AG08395 (cell line): ENCODE measurements at regions not wholly inside any gene's neighbourhood (a gene's known extent, or its start where the extent isn't known, plus 50 kb on each side); places are given as distances from the start of the nearest gene placed in this dataset.
"Not testable (repeated sequence)": the region's sequence is repeated elsewhere in the genome, so short reads cannot be mapped to it uniquely, and the experiment has no call there.

ENCODE experiments used
- DNase-seq: peaks from one replicate; pipeline ENCODE4 v3.0.0; 2012; ENCODE audit warnings: mixed read lengths, low spot score

DNA sequence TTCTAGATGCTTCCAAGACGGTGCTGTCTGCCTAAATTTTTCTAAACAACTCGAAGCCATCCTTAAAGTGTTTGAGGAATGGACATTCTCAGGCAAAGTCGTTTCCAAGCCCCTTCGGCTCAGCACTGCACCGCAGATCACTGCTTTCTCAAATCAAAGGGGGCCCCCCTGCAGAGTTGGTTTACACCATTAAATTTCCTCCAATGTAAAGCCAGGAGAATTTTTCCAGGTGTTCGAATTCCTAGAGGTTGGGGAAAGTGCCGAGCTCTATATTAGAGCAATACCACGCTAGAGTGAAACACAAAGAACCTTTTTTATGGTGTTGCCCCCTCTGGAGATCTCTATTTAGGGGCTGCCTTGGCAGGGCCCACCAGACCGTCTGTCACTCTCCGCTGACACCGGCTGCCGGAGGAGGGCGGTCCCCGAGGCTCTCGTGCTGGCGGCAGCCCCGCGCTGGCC lies 277.9 kb upstream of the NR2F2 start:
- DNase-seq = no peak

DNA sequence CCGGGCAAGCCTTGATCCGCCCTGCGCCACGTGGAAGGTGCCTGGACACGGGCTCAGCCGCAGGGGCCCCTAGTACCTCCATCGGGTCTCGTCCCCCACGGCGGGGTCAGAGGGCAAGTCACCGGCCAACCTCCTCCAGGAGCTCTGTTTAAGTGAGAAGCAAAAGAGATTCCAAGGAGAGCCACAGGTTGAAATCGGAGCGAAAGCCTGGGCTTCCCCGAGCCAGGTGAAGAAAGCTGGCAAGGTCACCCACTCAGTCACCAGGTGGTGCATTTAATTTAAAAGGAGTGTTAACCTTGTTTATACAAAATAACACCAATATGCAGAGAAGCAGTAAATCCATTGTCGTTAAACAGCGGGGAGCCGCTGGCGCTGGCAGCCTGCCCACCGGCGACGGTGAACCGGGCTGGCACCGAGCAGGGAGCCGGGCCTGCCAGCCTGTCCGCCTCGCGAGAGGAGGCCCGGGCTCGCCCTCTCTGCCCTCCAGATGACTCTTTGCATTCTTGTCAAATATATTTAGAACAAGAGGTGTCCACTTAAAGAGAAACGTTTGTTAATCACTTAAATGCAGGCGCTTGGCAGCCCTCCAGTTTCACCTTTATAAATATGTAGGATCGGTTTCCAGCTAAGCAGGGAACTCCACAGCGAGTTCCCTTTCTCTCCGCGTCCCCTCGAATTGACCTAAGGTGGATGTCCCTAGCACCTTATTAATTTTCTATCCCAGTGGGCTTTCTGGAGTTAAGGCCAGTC lies 277.3 kb upstream of the NR2F2 start:
- no peak for DNase-seq

DNA sequence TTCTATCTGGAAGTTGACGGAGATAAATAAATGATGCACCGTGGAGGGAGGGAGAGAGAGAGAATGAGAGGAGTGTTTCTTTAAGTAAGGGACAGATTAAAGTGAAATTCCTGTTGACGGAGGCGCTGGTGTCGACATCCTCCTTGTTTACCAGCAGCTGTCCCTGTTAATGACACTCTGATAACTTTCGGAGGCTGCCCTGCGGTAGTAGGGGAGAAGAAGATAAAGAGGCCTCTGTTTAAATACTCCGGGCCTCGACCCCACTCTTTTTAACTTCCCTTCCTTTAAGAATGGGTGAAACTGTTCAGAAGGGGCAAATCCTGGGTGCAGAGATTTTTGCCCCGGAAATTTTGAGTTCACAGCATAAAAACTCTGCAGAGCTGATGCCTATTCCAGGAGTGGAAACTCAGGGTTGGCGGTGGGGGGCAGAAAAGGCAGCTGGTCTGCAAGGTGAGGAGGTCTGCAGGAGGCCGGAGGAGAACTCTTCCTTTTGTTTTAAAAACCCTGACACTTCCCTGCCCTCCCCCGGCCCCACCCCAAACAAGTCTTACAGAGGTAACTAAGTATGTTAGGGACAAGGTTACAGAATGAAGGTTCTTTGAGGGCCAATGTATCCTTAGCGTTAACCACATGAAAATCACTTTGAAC lies 276.6 kb upstream of the NR2F2 start:
- no peak for DNase-seq

DNA sequence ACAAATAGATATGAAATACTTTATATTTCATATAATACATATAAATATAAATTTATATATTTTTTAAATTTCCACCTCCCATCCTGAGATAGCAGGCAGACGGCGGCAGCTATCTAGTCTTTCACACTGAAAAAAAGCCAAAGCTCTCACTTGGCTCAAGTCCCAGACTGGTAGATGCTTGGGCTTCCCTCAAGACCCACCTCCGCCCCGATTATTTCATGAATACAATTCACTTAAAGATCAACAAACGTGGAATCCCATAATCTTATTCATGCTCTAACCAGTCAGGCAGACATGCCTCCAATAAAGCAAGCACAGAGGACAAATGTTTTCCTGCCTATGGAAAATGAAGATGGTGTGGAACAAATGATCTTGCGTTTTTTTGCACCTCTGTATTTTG lies 275.9 kb upstream of the NR2F2 start:
- DNase-seq = no peak

DNA sequence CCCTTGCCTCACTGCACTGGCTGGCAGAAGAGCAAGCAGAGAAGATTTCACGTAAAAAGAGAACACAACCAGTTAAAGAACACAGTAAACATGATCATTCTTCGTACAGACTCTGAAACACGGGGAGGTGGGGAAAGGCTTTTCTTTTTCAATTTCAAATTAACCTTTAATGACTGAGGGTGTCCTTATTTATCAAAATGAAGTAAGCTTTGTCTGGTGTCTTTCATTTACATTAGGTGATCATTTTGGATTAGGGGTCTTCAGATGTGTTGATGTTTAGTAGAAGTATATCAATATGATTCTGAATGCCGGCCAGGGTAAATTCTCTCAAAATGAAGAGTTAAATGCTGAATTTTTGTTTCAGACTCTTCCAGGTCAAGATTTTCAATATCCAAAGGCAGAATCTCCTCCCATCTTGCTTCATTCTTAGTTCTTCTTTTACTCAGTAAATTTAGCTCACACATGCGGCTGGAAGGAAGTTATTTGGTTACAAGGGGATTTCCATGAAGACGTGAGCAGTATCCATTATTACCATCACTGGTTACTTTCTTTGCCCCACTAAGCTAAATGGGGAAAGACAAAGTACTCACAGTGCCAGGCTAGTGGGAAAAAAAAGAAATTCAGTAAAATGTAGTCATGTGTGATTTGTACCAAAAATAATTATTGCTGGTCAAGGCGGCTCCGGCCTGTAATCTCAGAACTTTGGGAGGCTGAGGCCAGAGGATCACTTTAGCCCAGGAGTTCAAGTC lies 272.2 kb upstream of the NR2F2 start:
- no peak for DNase-seq

DNA sequence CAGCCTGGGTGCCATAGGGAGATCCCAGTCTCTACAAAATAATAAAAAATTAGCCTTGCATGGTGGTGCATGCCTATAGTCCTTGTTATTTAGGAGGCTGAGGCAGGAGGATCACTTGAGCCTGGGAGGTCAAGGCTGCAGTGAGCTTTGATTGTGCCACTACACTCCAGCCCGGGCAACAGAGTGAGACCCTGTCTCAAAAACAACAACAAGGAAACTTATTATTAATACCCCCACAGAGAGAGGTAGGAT lies 271.7 kb upstream of the NR2F2 start:
- DNase-seq = not testable (repeated sequence)

DNA sequence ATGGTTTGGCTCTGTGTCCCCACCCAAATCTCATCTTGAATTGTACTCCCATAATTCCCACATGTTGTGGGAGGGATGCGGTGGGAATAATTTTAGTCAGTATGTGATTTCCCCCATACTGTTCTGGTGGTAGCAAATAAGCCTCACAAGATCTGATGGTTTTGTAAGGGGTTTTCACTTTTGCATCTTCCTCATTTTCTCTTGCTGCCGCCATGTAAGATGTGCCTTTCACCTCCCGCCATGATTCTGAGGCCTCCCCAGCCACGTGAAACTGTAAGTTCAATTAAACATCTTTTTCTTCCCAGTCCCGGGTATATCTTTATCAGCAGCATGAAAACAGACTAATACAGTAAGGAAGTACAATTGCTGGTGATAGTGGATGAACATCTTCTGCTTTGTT lies 269.9 kb upstream of the NR2F2 start:
- not testable (repeated sequence) for DNase-seq

DNA sequence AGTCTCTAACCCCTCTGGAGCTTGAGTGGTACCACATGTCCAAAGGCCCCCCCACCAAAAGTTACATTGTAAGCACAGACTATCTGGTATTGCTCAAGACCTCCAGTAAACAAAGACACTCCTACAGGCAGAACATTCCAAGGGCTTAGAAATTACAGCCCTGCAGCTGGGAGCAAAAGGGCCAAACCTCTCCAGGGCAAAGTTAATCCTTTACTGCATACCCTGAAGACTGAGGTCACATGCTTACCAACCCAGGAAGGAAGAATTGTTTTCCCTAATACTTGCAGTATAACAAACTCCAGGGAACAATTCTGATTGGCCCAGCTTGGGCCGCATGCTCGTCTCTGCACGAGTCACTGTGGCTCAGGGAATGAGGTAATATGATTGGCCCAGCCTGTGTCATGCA lies 266.1 kb upstream of the NR2F2 start:
- DNase-seq = peak; percentile 5

DNA sequence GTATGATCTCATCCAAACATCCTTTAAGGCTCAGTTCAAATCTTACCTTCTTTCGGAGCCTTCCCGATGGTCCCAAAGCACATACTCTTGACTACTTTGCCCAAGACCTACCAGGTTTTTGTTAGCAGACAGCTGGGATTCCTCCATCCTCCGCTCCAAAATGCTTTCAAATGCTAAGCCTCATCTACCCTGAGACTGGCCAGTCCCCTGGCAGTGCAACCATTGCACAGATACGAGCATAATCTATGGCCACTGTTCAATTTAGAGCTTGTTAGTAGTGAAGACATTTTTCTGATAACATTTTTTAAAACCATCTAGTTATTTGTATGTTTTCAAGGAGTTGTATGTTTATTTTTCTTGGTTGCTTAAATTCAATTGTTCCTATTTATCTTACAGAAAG lies 264.4 kb upstream of the NR2F2 start:
- no peak for DNase-seq

DNA sequence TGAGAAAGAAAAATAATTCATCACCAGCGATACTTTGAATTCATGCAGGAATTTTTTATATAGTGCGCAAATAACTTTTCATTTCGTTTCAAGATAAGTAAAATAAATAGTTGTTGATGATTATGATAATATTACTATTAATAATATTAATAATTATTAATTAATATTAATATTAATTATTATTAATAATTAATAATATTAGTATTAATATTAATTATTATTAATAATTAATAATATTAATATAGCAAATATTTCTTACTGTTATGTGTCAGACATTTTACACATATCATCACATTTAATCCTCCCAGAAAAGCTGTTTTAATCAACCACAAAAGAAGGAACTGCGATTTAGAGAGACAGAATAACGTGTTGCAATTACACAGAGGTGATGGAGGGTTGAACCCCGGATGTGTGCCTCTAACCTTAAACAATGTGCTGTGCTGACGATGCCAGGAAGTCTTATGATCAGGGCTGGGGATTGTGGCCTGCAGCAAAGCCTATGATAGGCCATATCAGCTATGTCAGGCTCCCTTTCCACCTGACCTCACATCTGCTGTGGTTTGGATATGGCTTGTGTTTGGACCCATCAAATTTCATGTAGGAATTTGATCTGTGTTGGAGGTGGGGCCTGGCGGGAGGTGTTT lies 263.5 kb upstream of the NR2F2 start:
- no peak for DNase-seq

DNA sequence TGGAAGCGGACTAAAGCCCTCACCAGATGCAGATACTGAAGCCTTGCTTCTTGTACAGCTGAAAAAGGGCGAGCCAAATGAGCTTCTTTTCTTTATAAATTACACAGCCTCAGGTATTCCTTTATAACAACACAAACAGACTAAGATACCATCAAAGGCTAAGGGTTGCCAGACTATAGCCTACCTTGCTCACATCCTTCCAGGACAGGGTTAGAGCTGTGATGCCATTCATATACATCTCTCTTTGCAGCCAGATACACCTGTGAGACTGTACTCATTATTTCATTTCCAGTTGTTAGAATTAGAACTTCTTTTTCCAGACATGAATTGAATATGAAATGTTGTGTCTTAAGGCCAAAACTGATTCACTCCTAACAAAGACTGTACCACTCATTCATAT lies 262.8 kb upstream of the NR2F2 start:
- DNase-seq = no peak

DNA sequence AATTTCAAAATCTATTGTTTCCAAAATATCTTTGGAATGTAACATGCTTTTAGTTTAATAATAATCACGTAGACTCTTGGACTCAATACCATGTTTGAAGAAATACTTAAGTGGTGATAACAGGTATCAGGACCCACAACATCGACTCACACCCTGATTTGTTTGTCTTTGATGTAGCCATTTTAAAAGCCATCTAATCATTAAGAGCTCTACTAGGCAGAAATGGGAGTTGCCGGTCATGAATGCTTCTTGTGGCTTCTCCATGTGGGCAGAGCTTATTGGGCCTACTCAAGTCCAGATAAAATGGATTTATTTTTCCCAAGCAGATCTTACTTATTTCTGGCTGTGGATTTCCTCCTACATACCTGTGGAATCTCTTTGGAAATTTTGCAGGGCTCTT lies 261.6 kb upstream of the NR2F2 start:
- DNase-seq = no peak

DNA sequence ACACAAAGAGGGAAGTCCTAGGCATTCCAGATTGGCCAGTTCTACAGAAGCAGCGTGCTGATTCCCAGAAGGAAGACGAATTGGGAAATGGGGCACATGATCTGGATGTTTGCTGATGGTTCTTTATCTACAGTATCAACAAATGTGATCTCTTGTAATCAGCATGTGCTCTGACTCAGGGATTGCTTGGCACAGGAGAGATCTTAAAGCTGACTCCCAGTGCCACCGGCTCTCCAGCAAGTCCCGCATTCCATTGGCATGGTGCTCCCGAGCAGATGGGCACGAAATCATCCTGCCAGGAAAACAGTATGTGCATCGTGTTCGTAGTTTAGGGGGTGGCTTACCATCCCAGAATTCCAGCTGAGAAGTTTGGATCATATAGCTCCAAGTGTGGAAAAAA lies 259.9 kb upstream of the NR2F2 start:
- DNase-seq = no peak

DNA sequence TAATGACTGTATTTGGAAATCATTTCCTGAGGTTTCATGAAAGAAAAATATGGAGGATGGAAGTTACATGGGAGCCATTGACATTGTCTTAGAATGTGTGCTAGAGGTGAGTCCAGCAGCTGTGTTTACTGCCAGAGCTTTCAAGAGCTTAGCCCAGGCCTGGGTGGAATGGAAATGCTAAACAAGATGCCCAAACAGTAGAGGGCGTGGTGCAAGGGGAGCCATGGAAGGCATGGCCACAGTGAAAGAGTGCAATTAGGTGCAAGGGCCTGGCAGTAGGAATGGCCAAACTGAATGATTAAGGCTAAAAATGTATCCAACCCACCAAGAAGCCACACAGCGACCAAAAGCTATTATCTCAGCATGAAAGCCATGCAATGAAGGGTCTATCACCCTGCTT lies 257.7 kb upstream of the NR2F2 start:
- no peak for DNase-seq

DNA sequence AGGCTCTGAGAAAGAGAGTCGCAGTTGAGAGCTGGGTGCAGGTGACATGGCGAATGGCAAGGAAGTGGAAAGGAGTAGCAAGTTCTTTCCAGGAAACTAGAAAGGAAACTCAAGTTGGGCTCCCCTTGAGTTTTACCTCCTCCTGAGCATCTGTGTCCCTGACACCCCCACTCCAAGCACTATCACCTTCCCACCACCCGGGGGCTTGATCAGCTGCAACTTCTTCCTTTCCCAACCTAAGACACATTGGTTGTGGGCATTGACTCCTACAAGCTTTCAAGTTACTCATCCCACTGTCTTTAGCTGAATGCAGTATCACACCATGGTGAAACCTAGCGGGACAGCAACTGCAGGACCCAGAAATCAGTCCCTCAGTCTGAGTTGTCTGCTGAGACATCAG lies 256.6 kb upstream of the NR2F2 start:
- no peak for DNase-seq

DNA sequence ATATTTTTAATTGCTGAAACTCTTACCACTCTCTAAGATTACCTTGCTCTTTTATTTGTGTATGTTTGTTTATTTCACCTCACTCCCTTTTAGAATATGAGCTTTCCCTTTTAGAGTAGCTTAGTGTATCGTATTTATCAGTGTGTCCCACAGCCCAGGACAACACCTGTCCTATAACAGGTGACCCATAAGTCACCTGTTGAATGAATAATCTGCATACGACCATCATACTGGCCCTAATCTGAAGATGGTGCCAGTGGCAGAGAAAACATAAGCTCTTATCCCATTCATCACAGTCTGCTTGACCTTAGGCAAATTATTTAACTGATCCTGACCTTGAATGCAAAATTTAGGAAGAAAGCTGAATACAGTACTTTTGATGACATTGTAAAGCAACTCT lies 254.6 kb upstream of the NR2F2 start:
- no peak for DNase-seq

DNA sequence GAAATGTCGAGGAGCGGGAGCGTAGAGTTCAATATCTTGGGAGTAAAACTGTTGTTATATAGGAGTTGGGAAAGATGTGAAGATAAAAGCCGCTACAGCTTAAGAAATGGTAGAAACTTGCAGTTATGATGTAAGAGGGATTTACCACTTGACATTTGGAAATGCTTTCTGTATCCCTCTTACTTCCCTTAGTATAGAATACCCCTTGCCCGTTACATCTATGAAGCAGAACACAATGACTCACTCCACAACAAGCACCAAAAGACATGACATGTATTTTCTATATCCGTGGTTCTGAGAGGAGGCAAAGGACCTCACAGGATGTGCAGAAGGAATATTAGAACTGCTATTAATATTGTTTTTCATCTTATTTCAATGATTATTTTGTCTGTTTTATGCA lies 254.2 kb upstream of the NR2F2 start:
- DNase-seq = no peak

DNA sequence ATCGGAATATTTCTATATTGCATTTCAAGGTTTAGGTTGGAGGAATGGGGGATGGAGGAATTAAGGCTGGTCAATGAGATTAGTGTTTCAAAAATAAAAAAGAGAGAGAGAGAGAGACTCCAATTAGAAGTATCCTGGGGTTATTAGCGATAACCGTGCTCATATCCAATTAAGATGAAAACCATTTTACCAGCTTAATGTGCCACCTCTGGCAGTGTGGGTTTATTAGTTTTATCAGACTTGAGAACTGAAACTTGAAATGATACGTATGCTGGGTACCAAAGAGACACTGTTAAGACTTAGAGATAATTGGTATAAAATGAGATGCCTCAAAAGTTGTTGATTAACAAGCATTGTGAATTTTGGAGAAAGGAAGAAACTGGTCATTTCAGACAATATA lies 251.5 kb upstream of the NR2F2 start:
- DNase-seq = no peak

DNA sequence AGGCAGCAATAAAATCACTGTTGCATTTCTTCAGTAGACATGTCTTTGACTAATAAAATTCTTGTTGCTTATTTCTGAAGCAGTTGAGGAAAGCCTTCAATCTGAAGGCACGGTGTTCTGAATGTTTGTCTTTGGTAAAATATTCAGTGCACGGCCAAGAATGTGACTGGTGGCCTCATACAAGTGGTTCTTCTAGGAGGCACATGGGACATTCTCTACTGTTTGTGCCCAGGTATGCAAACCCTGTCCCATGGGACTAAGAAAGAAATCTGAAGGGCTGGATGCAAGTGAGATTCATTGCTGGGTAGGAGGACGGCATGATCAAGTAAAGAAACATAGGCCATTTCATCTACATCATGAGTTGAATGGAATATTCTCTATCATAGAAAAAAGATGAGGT lies 250.6 kb upstream of the NR2F2 start:
- DNase-seq = no peak

DNA sequence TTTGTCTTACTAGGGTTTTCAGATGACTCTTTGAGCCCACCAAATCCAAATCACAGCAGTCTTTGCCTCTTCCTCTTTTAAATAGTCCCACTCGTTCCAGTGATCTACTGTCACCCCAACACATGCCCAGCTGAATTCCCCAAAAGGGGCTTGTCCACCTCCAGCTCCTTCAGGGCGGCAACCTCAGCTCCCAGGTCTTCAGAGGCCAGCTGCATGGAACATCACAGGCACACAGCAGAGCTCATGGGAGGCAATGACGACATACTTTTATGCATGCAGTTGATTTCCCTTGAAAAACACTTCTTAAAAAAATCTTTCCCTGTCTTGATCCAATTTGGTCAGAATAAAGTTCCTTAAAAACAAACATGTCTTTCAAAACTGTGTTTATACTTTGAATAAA lies 244.3 kb upstream of the NR2F2 start:
- DNase-seq = no peak

DNA sequence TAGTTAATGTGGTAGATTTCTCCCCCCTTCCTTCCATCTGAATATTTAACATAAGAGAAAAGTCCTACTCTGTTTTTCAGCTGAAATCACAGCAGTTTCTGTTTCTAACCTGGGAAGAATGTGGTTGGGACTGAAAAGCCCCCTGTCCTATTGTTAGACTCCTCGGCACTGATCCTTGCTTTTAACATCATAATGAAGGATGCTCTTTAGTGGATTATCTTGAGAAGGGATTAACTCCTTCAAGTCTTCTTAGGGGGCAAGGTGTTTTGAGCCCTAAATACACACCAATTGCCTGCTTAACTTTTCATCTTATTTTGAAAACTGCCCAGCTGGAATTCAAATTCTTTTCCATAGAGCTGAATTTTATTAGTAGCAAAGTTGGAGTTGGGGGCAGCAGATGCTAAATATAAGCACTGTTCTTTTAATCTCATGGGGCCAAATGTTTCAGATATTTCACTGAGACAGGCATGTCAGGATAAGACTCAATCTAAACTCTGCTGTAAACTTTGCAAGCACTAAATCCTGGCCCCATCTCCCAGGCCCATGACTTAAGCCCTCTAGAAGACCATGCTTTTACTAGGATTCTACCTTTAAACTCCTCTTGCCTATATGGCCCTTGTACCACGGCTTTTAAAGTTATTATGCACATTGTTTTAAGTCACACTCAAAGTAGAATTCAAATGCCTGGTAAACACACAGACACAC lies 243.2 kb upstream of the NR2F2 start:
- DNase-seq = no peak

DNA sequence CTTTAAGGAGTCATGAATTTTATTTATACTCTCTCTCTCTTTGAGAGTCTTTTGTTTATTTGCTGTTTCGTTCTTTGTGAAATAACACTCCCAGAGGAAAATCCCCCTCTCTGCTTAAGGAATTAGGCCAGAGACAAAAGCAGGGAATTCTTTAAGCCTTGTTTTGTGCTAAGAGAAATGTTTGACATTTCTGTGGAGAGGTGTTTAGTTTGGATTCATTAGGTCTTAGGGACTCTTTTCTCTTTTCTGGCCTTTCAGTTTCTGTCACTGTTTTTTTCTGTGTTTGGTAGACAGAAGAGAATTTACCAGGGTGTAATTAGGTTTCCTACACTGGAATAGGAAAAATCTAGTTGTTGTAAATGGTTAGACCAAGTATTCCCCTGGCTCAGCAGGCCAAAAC lies 241.8 kb upstream of the NR2F2 start:
- no peak for DNase-seq
